ENCODE measurements at regions not wholly inside any gene's neighbourhood (a gene's known extent, or its start where the extent isn't known, plus 50 kb on each side); places are given as distances from the start of the nearest gene placed in this dataset.

DNA sequence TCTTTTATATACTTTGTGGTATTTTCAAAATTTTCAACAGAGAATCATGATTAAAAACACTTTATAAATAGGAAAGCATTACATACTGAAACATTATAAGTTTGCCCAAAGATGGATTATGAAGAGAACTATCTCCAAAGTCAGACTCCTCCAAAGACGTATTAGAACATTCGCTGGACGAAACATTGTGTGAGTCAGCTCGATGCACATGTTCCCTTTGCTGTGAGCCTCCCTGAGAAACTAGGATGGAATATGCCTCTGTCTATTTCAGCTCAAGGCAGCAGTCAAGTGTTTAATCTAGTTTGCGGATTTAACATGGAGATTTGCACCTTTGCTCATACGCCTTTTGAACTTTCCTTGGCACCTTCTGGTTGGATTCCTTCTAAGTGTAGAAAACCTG is 92.2 kb upstream of the NCKAP5 start:
- no peak for ATAC-seq
- intact Hi-C loops (cut with DNase I), result no loop called here
- DNase-seq, result no peak
- Histone ChIP-seq H3K9me3 (no peaks in the 10 kb centered on the region), H3K36me3 (replicated peaks in 1 of 2; ENCODE audit: insufficient read depth in 1 of 2, low read depth in 2 of 2) (no peaks in the 10 kb centered on the region), H3K27ac (no peak overlapping the region), H3K4me3 (no peak overlapping the region), H3K4me1 (peaks cover 6% of the 10 kb centered on the region), H3K27me3 (no peaks in the 10 kb centered on the region)
- no peak for TF ChIP-seq POLR2A (IDR thresholded peaks at IDR 0.05)
- TF ChIP-seq CTCF (IDR thresholded peaks at IDR 0.05), result no peak
- WGBS, 2 donors, result 68 to 76% methylated on average over 6 of the region's 6 CpGs

DNA sequence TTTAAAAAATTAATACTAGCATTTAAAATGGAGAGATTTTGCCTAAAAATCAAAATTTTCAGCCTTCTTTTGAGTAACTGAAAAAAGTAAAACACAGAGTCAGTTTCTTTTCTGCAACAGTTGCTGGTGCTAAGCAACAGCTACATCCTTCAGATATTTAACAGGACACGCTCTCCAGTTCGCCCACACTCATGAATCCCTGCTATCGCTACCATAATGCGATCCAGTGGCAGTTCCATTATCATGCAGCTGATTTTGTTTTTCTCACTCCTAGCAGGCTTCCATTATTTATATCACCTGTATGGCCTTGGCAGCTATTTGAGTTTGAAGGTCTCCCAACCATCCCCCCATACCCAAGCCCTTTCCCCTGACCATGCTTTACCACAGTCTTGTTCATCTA is 93.1 kb upstream of the NCKAP5 start:
- no peak overlapping the region for H3K27ac ChIP-seq
- intact Hi-C loops (cut with DNase I), result no loop called here
- no peak overlapping the region for H3K4me3 ChIP-seq
- H3K36me3 ChIP-seq (replicated peaks in 1 of 2; ENCODE audit: insufficient read depth in 1 of 2, low read depth in 2 of 2), result no peaks in the 10 kb centered on the region
- TF ChIP-seq CTCF (IDR thresholded peaks at IDR 0.05) (no peak), POLR2A (IDR thresholded peaks at IDR 0.05) (no peak)
- DNase-seq, result no peak
- peaks cover 6% of the 10 kb centered on the region for H3K4me1 ChIP-seq
- ATAC-seq, result no peak
- no peaks in the 10 kb centered on the region for H3K27me3 ChIP-seq
- no peaks in the 10 kb centered on the region for H3K9me3 ChIP-seq
- WGBS, 2 donors, result 42 to 59% methylated on average over 4 of the region's 4 CpGs

- no peak overlapping the region for H3K4me3 ChIP-seq
- no peak overlapping the region for H3K27ac ChIP-seq
- H3K36me3 ChIP-seq (replicated peaks in 1 of 2; ENCODE audit: insufficient read depth in 1 of 2, low read depth in 2 of 2), result no peaks in the 10 kb centered on the region
- H3K27me3 ChIP-seq, result no peaks in the 10 kb centered on the region
- H3K9me3 ChIP-seq, result peaks cover 0 to 6% (median 0%) of the 10 kb centered on the region in 3 donors
- peaks cover 6% of the 10 kb centered on the region for H3K4me1 ChIP-seq
- intact Hi-C loops (cut with DNase I), result no loop called here
- TF ChIP-seq POLR2A (IDR thresholded peaks at IDR 0.05) (no peak), CTCF (IDR thresholded peaks at IDR 0.05) (no peak)
- ATAC-seq (no peak), DNase-seq (no peak)
- 65 to 69% methylated on average over 1 of the region's 1 CpG for WGBS, 2 donors
Observed at GRCh38 chr2:133666621-133667020, 98.4 kb upstream of the NCKAP5 start.

- Histone ChIP-seq H3K27me3 (no peaks in the 10 kb centered on the region), H3K9me3 (peaks cover 0 to 6% (median 0%) of the 10 kb centered on the region in 3 donors), H3K27ac (no peak overlapping the region), H3K36me3 (replicated peaks in 1 of 2; ENCODE audit: insufficient read depth in 1 of 2, low read depth in 2 of 2) (no peaks in the 10 kb centered on the region), H3K4me3 (no peak overlapping the region), H3K4me1 (peaks cover 2% of the 10 kb centered on the region)
- no peak for ATAC-seq
- no peak for TF ChIP-seq CTCF (IDR thresholded peaks at IDR 0.05)
- no peak for DNase-seq
- intact Hi-C loops (cut with DNase I), result no loop called here
Observed at GRCh38 chr2:133667085-133667484, 98.8 kb upstream of the NCKAP5 start.

GRCh38 chr2:133667968-133668367 is 99.7 kb upstream of the NCKAP5 start:
- no peak for ATAC-seq
- no peaks in the 10 kb centered on the region for H3K4me1 ChIP-seq
- no peak overlapping the region for H3K4me3 ChIP-seq
- no peaks in the 10 kb centered on the region for H3K36me3 ChIP-seq (replicated peaks in 1 of 2; ENCODE audit: insufficient read depth in 1 of 2, low read depth in 2 of 2)
- H3K27me3 ChIP-seq, result no peaks in the 10 kb centered on the region
- intact Hi-C loops (cut with DNase I), result no loop called here
- no peak for DNase-seq
- H3K27ac ChIP-seq, result no peak overlapping the region
- H3K9me3 ChIP-seq, result peaks cover 0 to 6% (median 0%) of the 10 kb centered on the region in 3 donors
- 84 to 87% methylated on average over 1 of the region's 1 CpG for WGBS, 2 donors
- TF ChIP-seq POLR2A (IDR thresholded peaks at IDR 0.05) (no peak), CTCF (IDR thresholded peaks at IDR 0.05) (no peak)
